IPS-11a (cell line): ENCODE measurements at regions not wholly inside any gene's neighbourhood (a gene's known extent, or its start where the extent isn't known, plus 50 kb on each side); places are given as distances from the start of the nearest gene placed in this dataset.

ENCODE experiments used
- H3K4me3 ChIP-seq: one replicate; pipeline ENCODE4 v1.5.1; 2013; ENCODE audit warnings: low read depth, low read length, control low read depth

- H3K4me3 ChIP-seq, result no peak overlapping the region
These were observed 51.5 kb upstream of the ARID1B start for GRCh38 chr6:156725712-156726111.

GRCh38 chr6:156720691-156721685 lies 56.2 kb upstream of the ARID1B start:
- no peak overlapping the region for H3K4me3 ChIP-seq

GRCh38 chr6:156719720-156720563 lies 57.2 kb upstream of the ARID1B start:
- H3K4me3 ChIP-seq, result no peak overlapping the region

- no peak overlapping the region for H3K4me3 ChIP-seq
These were observed 57.8 kb upstream of the ARID1B start for GRCh38 chr6:156719395-156719719.

GRCh38 chr6:156718647-156719394 lies 58.4 kb upstream of the ARID1B start:
- no peak overlapping the region for H3K4me3 ChIP-seq

GRCh38 chr6:156717542-156717941 lies 59.6 kb upstream of the ARID1B start:
- no peak overlapping the region for H3K4me3 ChIP-seq

- H3K4me3 ChIP-seq, result no peak overlapping the region
These were observed 61.3 kb upstream of the ARID1B start for GRCh38 chr6:156715839-156716238.

- H3K4me3 ChIP-seq, result no peak overlapping the region
These were observed 63.6 kb upstream of the ARID1B start for GRCh38 chr6:156713548-156713947.

- H3K4me3 ChIP-seq, result no peak overlapping the region
These were observed 66.7 kb upstream of the ARID1B start for GRCh38 chr6:156710479-156710878.

GRCh38 chr6:156707818-156708217 lies 69.4 kb upstream of the ARID1B start:
- no peak overlapping the region for H3K4me3 ChIP-seq

GRCh38 chr6:156703719-156704118 lies 73.5 kb upstream of the ARID1B start:
- no peak overlapping the region for H3K4me3 ChIP-seq

- no peak overlapping the region for H3K4me3 ChIP-seq
These were observed 75.2 kb upstream of the ARID1B start for GRCh38 chr6:156701966-156702365.

- no peak overlapping the region for H3K4me3 ChIP-seq
These were observed 76.6 kb upstream of the ARID1B start for GRCh38 chr6:156700440-156701057.

GRCh38 chr6:156699935-156700334 lies 77.2 kb upstream of the ARID1B start:
- no peak overlapping the region for H3K4me3 ChIP-seq

GRCh38 chr6:156699017-156699421 lies 78.2 kb upstream of the ARID1B start:
- H3K4me3 ChIP-seq, result no peak overlapping the region

- H3K4me3 ChIP-seq, result no peak overlapping the region
These were observed 78.8 kb upstream of the ARID1B start for GRCh38 chr6:156698239-156699016.

- no peak overlapping the region for H3K4me3 ChIP-seq
These were observed 79.8 kb upstream of the ARID1B start for GRCh38 chr6:156697225-156697830.

GRCh38 chr6:156695742-156696141 lies 81.4 kb upstream of the ARID1B start:
- no peak overlapping the region for H3K4me3 ChIP-seq

GRCh38 chr6:156694679-156695078 lies 82.5 kb upstream of the ARID1B start:
- H3K4me3 ChIP-seq, result no peak overlapping the region

- H3K4me3 ChIP-seq, result no peak overlapping the region
These were observed 86.2 kb upstream of the ARID1B start for GRCh38 chr6:156691018-156691417.
